ENCODE measurements at regions not wholly inside any gene's neighbourhood (a gene's known extent, or its start where the extent isn't known, plus 50 kb on each side); places are given as distances from the start of the nearest gene placed in this dataset.

- TF ChIP-seq REST (IDR thresholded peaks at IDR 0.05) (no peak), TAF1 (conservative IDR thresholded peaks at IDR 0.05) (no peak), HNF4A (conservative IDR thresholded peaks at IDR 0.05) (no peak), RXRA (IDR thresholded peaks at IDR 0.05) (no peak)
Measured at GRCh38 chr5:81904861-81905260, 67.0 kb upstream of the ATG10 start (continued).

GRCh38 chr5:81904166-81904565, 67.7 kb upstream of the ATG10 start:
- TF ChIP-seq EGR1 (IDR thresholded peaks at IDR 0.05; ENCODE audit: low read depth in 2 of 2) (no peak), SP1 (IDR thresholded peaks at IDR 0.05) (no peak), TAF1 (conservative IDR thresholded peaks at IDR 0.05) (no peak), HNF4A (conservative IDR thresholded peaks at IDR 0.05) (no peak)
- DNase-seq (ENCODE audit: low spot score), result no peak
- H3K9me3 ChIP-seq (ENCODE audit: control insufficient read depth in 4 of 4, low read length in 3 of 4), result no peaks in the 10 kb centered on the region
- H3K27ac ChIP-seq (ENCODE audit: low read depth in 1 of 2, low read length in 2 of 2), result no peak overlapping the region
- WGBS, result 97% methylated on average over 3 of the region's 3 CpGs
- no peaks in the 10 kb centered on the region for H3K27me3 ChIP-seq (ENCODE audit: control insufficient read depth in 4 of 4, insufficient read depth in 4 of 4, low read length in 3 of 4)
- no peak overlapping the region for H3K4me3 ChIP-seq (ENCODE audit: low read depth in 1 of 3, low read length in 3 of 3)
- H3K36me3 ChIP-seq (ENCODE audit: control insufficient read depth in 4 of 4, insufficient read depth in 3 of 4, low read depth in 1 of 4, low read length in 3 of 4), result no peaks in the 10 kb centered on the region
- no peaks in the 10 kb centered on the region for H3K4me1 ChIP-seq (ENCODE audit: control insufficient read depth in 4 of 4, insufficient read depth in 4 of 4, low read length in 3 of 4)
- no peak overlapping the region for H3K9ac ChIP-seq (ENCODE audit: low read depth in 1 of 2, low read length in 2 of 2)

GRCh38 chr5:81901586-81901985, 70.2 kb upstream of the ATG10 start:
- no peaks in the 10 kb centered on the region for H3K4me1 ChIP-seq (ENCODE audit: control insufficient read depth in 4 of 4, insufficient read depth in 4 of 4, low read length in 3 of 4)
- no peaks in the 10 kb centered on the region for H3K36me3 ChIP-seq (ENCODE audit: control insufficient read depth in 4 of 4, insufficient read depth in 3 of 4, low read depth in 1 of 4, low read length in 3 of 4)
- WGBS, result 86% methylated on average over 10 of the region's 10 CpGs
- H3K4me3 ChIP-seq (ENCODE audit: low read depth in 1 of 3, low read length in 3 of 3), result no peak overlapping the region
- no peaks in the 10 kb centered on the region for H3K9me3 ChIP-seq (ENCODE audit: control insufficient read depth in 4 of 4, low read length in 3 of 4)
- H3K9ac ChIP-seq (ENCODE audit: low read depth in 1 of 2, low read length in 2 of 2), result no peak overlapping the region
- TF ChIP-seq RXRA (IDR thresholded peaks at IDR 0.05) (no peak), HNF4G (IDR thresholded peaks at IDR 0.05) (no peak), MAX (IDR thresholded peaks at IDR 0.05) (no peak), TAF1 (conservative IDR thresholded peaks at IDR 0.05) (no peak), RAD21 (IDR thresholded peaks at IDR 0.05) (no peak), SP1 (IDR thresholded peaks at IDR 0.05) (no peak), FOXA2 (IDR thresholded peaks at IDR 0.05) (no peak), HNF4A (conservative IDR thresholded peaks at IDR 0.05) (no peak), JUND (IDR thresholded peaks at IDR 0.05) (no peak), FOXA1 (IDR thresholded peaks at IDR 0.05) (no peak), EGR1 (IDR thresholded peaks at IDR 0.05; ENCODE audit: low read depth in 2 of 2) (no peak), REST (IDR thresholded peaks at IDR 0.05) (no peak), YY1 (IDR thresholded peaks at IDR 0.05) (no peak), GABPA (IDR thresholded peaks at IDR 0.05 in 1 of 2, conservative IDR thresholded peaks at IDR 0.05 in 1 of 2) (no peak), ATF3 (IDR thresholded peaks at IDR 0.05) (no peak), NR2F2 (IDR thresholded peaks at IDR 0.05) (no peak), ZBTB33 (IDR thresholded peaks at IDR 0.05) (no peak), CTCF (IDR thresholded peaks at IDR 0.05; ENCODE audit: low read depth, low read length, missing input control) (no peak)
- DNase-seq (ENCODE audit: low spot score), result no peak
- no peak overlapping the region for H3K27ac ChIP-seq (ENCODE audit: low read depth in 1 of 2, low read length in 2 of 2)
- no peaks in the 10 kb centered on the region for H3K27me3 ChIP-seq (ENCODE audit: control insufficient read depth in 4 of 4, insufficient read depth in 4 of 4, low read length in 3 of 4)
